ENCODE measurements at regions not wholly inside any gene's neighbourhood (a gene's known extent, or its start where the extent isn't known, plus 50 kb on each side); places are given as distances from the start of the nearest gene placed in this dataset.

- Histone ChIP-seq H3K9me3 (ENCODE audit: low read length) (no peaks in the 10 kb centered on the region), H3K4me3 (ENCODE audit: low read length) (no peak overlapping the region), H2AFZ (ENCODE audit: low read depth, low read length) (no peak overlapping the region), H3K36me3 (ENCODE audit: insufficient read depth, low read length) (no peaks in the 10 kb centered on the region), H3K4me1 (ENCODE audit: insufficient read depth, low read length) (no peaks in the 10 kb centered on the region), H3K27me3 (ENCODE audit: insufficient read depth, low read length) (no peaks in the 10 kb centered on the region)
Observed at GRCh38 chr3:76859596-76859995, 180.3 kb upstream of the ROBO2 start.

- H3K9me3 ChIP-seq (ENCODE audit: low read length): no peaks in the 10 kb centered on the region
- no peaks in the 10 kb centered on the region for H3K36me3 ChIP-seq (ENCODE audit: insufficient read depth, low read length)
- H2AFZ ChIP-seq (ENCODE audit: low read depth, low read length): no peak overlapping the region
- H3K4me1 ChIP-seq (ENCODE audit: insufficient read depth, low read length): no peaks in the 10 kb centered on the region
- H3K27me3 ChIP-seq (ENCODE audit: insufficient read depth, low read length): no peaks in the 10 kb centered on the region
- H3K4me3 ChIP-seq (ENCODE audit: low read length): no peak overlapping the region
Observed at GRCh38 chr3:76864355-76864754, 175.5 kb upstream of the ROBO2 start.

GRCh38 chr3:76866729-76867408 is 173.0 kb upstream of the ROBO2 start:
- Histone ChIP-seq H3K4me1 (ENCODE audit: insufficient read depth, low read length) (no peaks in the 10 kb centered on the region), H3K4me3 (ENCODE audit: low read length) (no peak overlapping the region), H3K36me3 (ENCODE audit: insufficient read depth, low read length) (no peaks in the 10 kb centered on the region), H3K9me3 (ENCODE audit: low read length) (no peaks in the 10 kb centered on the region), H3K27me3 (ENCODE audit: insufficient read depth, low read length) (no peaks in the 10 kb centered on the region), H2AFZ (ENCODE audit: low read depth, low read length) (no peak overlapping the region)

- Histone ChIP-seq H3K27me3 (ENCODE audit: insufficient read depth, low read length) (no peaks in the 10 kb centered on the region), H2AFZ (ENCODE audit: low read depth, low read length) (no peak overlapping the region), H3K4me3 (ENCODE audit: low read length) (no peak overlapping the region), H3K36me3 (ENCODE audit: insufficient read depth, low read length) (no peaks in the 10 kb centered on the region), H3K9me3 (ENCODE audit: low read length) (no peaks in the 10 kb centered on the region), H3K4me1 (ENCODE audit: insufficient read depth, low read length) (no peaks in the 10 kb centered on the region)
Observed at GRCh38 chr3:76869726-76870384, 170.0 kb upstream of the ROBO2 start.

- Histone ChIP-seq H3K27me3 (ENCODE audit: insufficient read depth, low read length) (no peaks in the 10 kb centered on the region), H3K9me3 (ENCODE audit: low read length) (no peaks in the 10 kb centered on the region), H3K4me3 (ENCODE audit: low read length) (no peak overlapping the region), H3K4me1 (ENCODE audit: insufficient read depth, low read length) (no peaks in the 10 kb centered on the region), H2AFZ (ENCODE audit: low read depth, low read length) (no peak overlapping the region), H3K36me3 (ENCODE audit: insufficient read depth, low read length) (no peaks in the 10 kb centered on the region)
Observed at GRCh38 chr3:76871655-76872054, 168.2 kb upstream of the ROBO2 start.

- Histone ChIP-seq H3K9me3 (ENCODE audit: low read length) (no peaks in the 10 kb centered on the region), H3K36me3 (ENCODE audit: insufficient read depth, low read length) (no peaks in the 10 kb centered on the region), H3K27me3 (ENCODE audit: insufficient read depth, low read length) (no peaks in the 10 kb centered on the region), H2AFZ (ENCODE audit: low read depth, low read length) (no peak overlapping the region), H3K4me1 (ENCODE audit: insufficient read depth, low read length) (no peaks in the 10 kb centered on the region), H3K4me3 (ENCODE audit: low read length) (no peak overlapping the region)
Observed at GRCh38 chr3:76872999-76873398, 166.9 kb upstream of the ROBO2 start.

- Histone ChIP-seq H3K9me3 (ENCODE audit: low read length) (no peaks in the 10 kb centered on the region), H3K4me1 (ENCODE audit: insufficient read depth, low read length) (no peaks in the 10 kb centered on the region), H3K4me3 (ENCODE audit: low read length) (no peak overlapping the region), H3K27me3 (ENCODE audit: insufficient read depth, low read length) (no peaks in the 10 kb centered on the region), H2AFZ (ENCODE audit: low read depth, low read length) (no peak overlapping the region), H3K36me3 (ENCODE audit: insufficient read depth, low read length) (no peaks in the 10 kb centered on the region)
Observed at GRCh38 chr3:76873532-76874242, 166.2 kb upstream of the ROBO2 start.

GRCh38 chr3:76879959-76880358 is 159.9 kb upstream of the ROBO2 start:
- Histone ChIP-seq H3K27me3 (ENCODE audit: insufficient read depth, low read length) (no peaks in the 10 kb centered on the region), H2AFZ (ENCODE audit: low read depth, low read length) (no peak overlapping the region), H3K4me3 (ENCODE audit: low read length) (no peak overlapping the region), H3K36me3 (ENCODE audit: insufficient read depth, low read length) (no peaks in the 10 kb centered on the region), H3K4me1 (ENCODE audit: insufficient read depth, low read length) (no peaks in the 10 kb centered on the region), H3K9me3 (ENCODE audit: low read length) (no peaks in the 10 kb centered on the region)

GRCh38 chr3:76886761-76887500 is 153.0 kb upstream of the ROBO2 start:
- Histone ChIP-seq H3K27me3 (ENCODE audit: insufficient read depth, low read length) (no peaks in the 10 kb centered on the region), H3K9me3 (ENCODE audit: low read length) (no peaks in the 10 kb centered on the region), H3K36me3 (ENCODE audit: insufficient read depth, low read length) (no peaks in the 10 kb centered on the region), H3K4me1 (ENCODE audit: insufficient read depth, low read length) (no peaks in the 10 kb centered on the region), H2AFZ (ENCODE audit: low read depth, low read length) (no peak overlapping the region), H3K4me3 (ENCODE audit: low read length) (no peak overlapping the region)

GRCh38 chr3:76888856-76889255 is 151.0 kb upstream of the ROBO2 start:
- Histone ChIP-seq H3K4me1 (ENCODE audit: insufficient read depth, low read length) (no peaks in the 10 kb centered on the region), H3K9me3 (ENCODE audit: low read length) (no peaks in the 10 kb centered on the region), H2AFZ (ENCODE audit: low read depth, low read length) (no peak overlapping the region), H3K27me3 (ENCODE audit: insufficient read depth, low read length) (no peaks in the 10 kb centered on the region), H3K4me3 (ENCODE audit: low read length) (no peak overlapping the region), H3K36me3 (ENCODE audit: insufficient read depth, low read length) (no peaks in the 10 kb centered on the region)

GRCh38 chr3:76889911-76890310 is 150.0 kb upstream of the ROBO2 start:
- Histone ChIP-seq H2AFZ (ENCODE audit: low read depth, low read length) (no peak overlapping the region), H3K4me1 (ENCODE audit: insufficient read depth, low read length) (no peaks in the 10 kb centered on the region), H3K9me3 (ENCODE audit: low read length) (no peaks in the 10 kb centered on the region), H3K27me3 (ENCODE audit: insufficient read depth, low read length) (no peaks in the 10 kb centered on the region), H3K36me3 (ENCODE audit: insufficient read depth, low read length) (no peaks in the 10 kb centered on the region), H3K4me3 (ENCODE audit: low read length) (no peak overlapping the region)

GRCh38 chr3:76897076-76897475 is 142.8 kb upstream of the ROBO2 start:
- H3K4me3 ChIP-seq (ENCODE audit: low read length): no peak overlapping the region
- no peaks in the 10 kb centered on the region for H3K27me3 ChIP-seq (ENCODE audit: insufficient read depth, low read length)
- H3K36me3 ChIP-seq (ENCODE audit: insufficient read depth, low read length): no peaks in the 10 kb centered on the region
- H3K4me1 ChIP-seq (ENCODE audit: insufficient read depth, low read length): no peaks in the 10 kb centered on the region
- H3K9me3 ChIP-seq (ENCODE audit: low read length): no peaks in the 10 kb centered on the region
- no peak overlapping the region for H2AFZ ChIP-seq (ENCODE audit: low read depth, low read length)

GRCh38 chr3:76900596-76900995 is 139.3 kb upstream of the ROBO2 start:
- Histone ChIP-seq H3K27me3 (ENCODE audit: insufficient read depth, low read length) (no peaks in the 10 kb centered on the region), H2AFZ (ENCODE audit: low read depth, low read length) (no peak overlapping the region), H3K36me3 (ENCODE audit: insufficient read depth, low read length) (no peaks in the 10 kb centered on the region), H3K9me3 (ENCODE audit: low read length) (no peaks in the 10 kb centered on the region), H3K4me3 (ENCODE audit: low read length) (no peak overlapping the region), H3K4me1 (ENCODE audit: insufficient read depth, low read length) (no peaks in the 10 kb centered on the region)

Data from neuron (in vitro differentiated cells).